Esophagus muscularis mucosa (tissue), 4 donors: ENCODE measurements at regions not wholly inside any gene's neighbourhood (a gene's known extent, or its start where the extent isn't known, plus 50 kb on each side); places are given as distances from the start of the nearest gene placed in this dataset.
"Not testable (repeated sequence)": the region's sequence is repeated elsewhere in the genome, so short reads cannot be mapped to it uniquely, and the experiment has no call there.

Experiments used
- DNase-seq: peaks from one replicate; pipeline ENCODE4 v3.0.0-alpha.2; 2017; ENCODE audit errors: extremely low spot score
- H3K27ac ChIP-seq, 4 donors: fragments of 200-600 bp; sonication (generic); replicated peaks in 1 of 4; 1 replicate in 3 of 4; 2 replicates in 1 of 4; pipeline ENCODE4 v1.5.1; 2016 to 2019; ENCODE audit warnings: mild to moderate bottlenecking in 1 of 4
- H3K27me3 ChIP-seq, 4 donors: fragments of 200-600 bp; sonication (generic); one replicate each; pipeline versions ENCODE4 v1.5.1 to v1.6.0; 2016 to 2019
- H3K36me3 ChIP-seq, 4 donors: fragments of 200-600 bp; sonication (generic); one replicate each; pipeline ENCODE4 v1.5.1; 2016 to 2019
- H3K4me1 ChIP-seq, 4 donors: fragments of 200-600 bp; sonication (generic); one replicate each; pipeline ENCODE4 v1.5.1; 2016 to 2019
- H3K4me3 ChIP-seq, 4 donors: fragments of 200-600 bp; sonication (generic); 1 replicate in 2 of 4; 2 replicates in 2 of 4; pipeline ENCODE4 v1.5.1; 2016 to 2019; ENCODE audit warnings: mild to moderate bottlenecking in 4 of 4, moderate library complexity in 1 of 4
- H3K9me3 ChIP-seq, 4 donors: fragments of 200-600 bp; sonication (generic); 1 replicate in 3 of 4; 2 replicates in 1 of 4; pipeline ENCODE4 v1.5.1; 2016 to 2019
- EP300 ChIP-seq: sonication (generic); formaldehyde crosslinking; IDR thresholded peaks from one replicate; pipeline ENCODE4 v1.6.1; 2017; ENCODE audit warnings: antibody characterized with exemption
- POLR2A ChIP-seq: fragments of 450-650 bp; IDR thresholded peaks from one replicate; pipeline ENCODE4 v1.6.1; 2017; ENCODE audit warnings: antibody characterized with exemption, moderate library complexity, mild to moderate bottlenecking, low read depth
- POLR2AphosphoS5 ChIP-seq, 2 donors: sonication (generic); formaldehyde crosslinking; IDR thresholded peaks; one replicate each; pipeline ENCODE4 v1.6.1; 2017; ENCODE audit warnings: antibody characterized with exemption in 2 of 2
- whole genome bisulfite sequencing: methylation state at CpG from one replicate; pipeline ENCODE4 v1.1.5; 2018; 5-methylcytosine and 5-hydroxymethylcytosine counted together
- intact Hi-C: fragments of 100-400 bp; cut with DNase I; formaldehyde crosslinking; loops from one replicate; pipeline ENCODE4 v1.15.1; 2023
- TF ChIP-seq, protein P1 (sequence below), 3 experiments: fragments of 200-600 bp in 2 of 3; fragments of 450-650 bp in 1 of 3; sonication (generic) in 2 of 3; IDR thresholded peaks; one replicate each; pipeline ENCODE4 v1.5.1; 2017 to 2019; ENCODE audit warnings: antibody characterized with exemption in 3 of 3, mild to moderate bottlenecking in 2 of 3, moderate library complexity in 1 of 3

GRCh38 chr2:192515937-192516336 lies 321.2 kb upstream of the TMEFF2 start:
- intact Hi-C loops: no loop called here
- no peak overlapping the region for H3K27ac ChIP-seq
- no peak for DNase-seq
- TF ChIP-seq EP300 (no peak), POLR2AphosphoS5 (IDR thresholded peaks at IDR 0.05) (no peak), POLR2A (no peak)
- TF ChIP-seq, protein P1, sequence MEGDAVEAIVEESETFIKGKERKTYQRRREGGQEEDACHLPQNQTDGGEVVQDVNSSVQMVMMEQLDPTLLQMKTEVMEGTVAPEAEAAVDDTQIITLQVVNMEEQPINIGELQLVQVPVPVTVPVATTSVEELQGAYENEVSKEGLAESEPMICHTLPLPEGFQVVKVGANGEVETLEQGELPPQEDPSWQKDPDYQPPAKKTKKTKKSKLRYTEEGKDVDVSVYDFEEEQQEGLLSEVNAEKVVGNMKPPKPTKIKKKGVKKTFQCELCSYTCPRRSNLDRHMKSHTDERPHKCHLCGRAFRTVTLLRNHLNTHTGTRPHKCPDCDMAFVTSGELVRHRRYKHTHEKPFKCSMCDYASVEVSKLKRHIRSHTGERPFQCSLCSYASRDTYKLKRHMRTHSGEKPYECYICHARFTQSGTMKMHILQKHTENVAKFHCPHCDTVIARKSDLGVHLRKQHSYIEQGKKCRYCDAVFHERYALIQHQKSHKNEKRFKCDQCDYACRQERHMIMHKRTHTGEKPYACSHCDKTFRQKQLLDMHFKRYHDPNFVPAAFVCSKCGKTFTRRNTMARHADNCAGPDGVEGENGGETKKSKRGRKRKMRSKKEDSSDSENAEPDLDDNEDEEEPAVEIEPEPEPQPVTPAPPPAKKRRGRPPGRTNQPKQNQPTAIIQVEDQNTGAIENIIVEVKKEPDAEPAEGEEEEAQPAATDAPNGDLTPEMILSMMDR (IDR thresholded peaks at IDR 0.05): no peak
- H3K27me3 ChIP-seq: no peaks in the 10 kb centered on the region
- no peaks in the 10 kb centered on the region for H3K36me3 ChIP-seq
- 88% methylated on average over 3 of the region's 3 CpGs for WGBS
- H3K9me3 ChIP-seq: no peaks in the 10 kb centered on the region
- H3K4me3 ChIP-seq: no peak overlapping the region
- no peaks in the 10 kb centered on the region for H3K4me1 ChIP-seq

DNA sequence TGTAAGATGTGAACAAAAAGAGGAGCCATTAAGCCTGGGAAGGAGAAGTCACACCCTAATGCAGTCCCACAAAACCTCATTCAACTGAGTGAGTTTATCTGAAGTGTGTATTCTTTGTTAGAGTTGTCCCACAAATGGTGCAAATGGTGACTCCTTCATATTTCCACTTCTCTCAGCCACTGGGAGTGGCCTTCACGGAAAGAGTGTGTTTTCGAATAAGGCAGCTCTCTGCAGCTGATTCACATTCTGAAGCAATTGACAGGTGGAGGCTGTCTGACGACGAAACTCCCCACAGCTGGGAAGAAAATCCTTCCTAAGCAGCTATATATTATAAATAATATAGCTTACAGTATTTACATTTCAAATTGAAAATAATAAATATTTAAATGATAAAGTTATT lies 318.8 kb upstream of the TMEFF2 start:
- Histone ChIP-seq H3K27me3 (no peaks in the 10 kb centered on the region), H3K36me3 (no peaks in the 10 kb centered on the region), H3K4me1 (no peaks in the 10 kb centered on the region), H3K27ac (no peak overlapping the region), H3K9me3 (no peaks in the 10 kb centered on the region), H3K4me3 (no peak overlapping the region)
- 49% methylated on average over 4 of the region's 4 CpGs for WGBS
- intact Hi-C loops: no loop called here
- DNase-seq: no peak
- TF ChIP-seq EP300: no peak
- TF ChIP-seq POLR2AphosphoS5 (IDR thresholded peaks at IDR 0.05): no peak
- TF ChIP-seq, protein P1 (IDR thresholded peaks at IDR 0.05): no peak
- no peak for TF ChIP-seq POLR2A

GRCh38 chr2:192507836-192508450 lies 313.2 kb upstream of the TMEFF2 start:
- H3K27ac ChIP-seq, H3K27me3 ChIP-seq, H3K9me3 ChIP-seq, intact Hi-C loops, DNase-seq, H3K4me3 ChIP-seq, H3K36me3 ChIP-seq, H3K4me1 ChIP-seq: not testable (repeated sequence)
- WGBS: 96% methylated on average over 28 of the region's 33 CpGs

DNA sequence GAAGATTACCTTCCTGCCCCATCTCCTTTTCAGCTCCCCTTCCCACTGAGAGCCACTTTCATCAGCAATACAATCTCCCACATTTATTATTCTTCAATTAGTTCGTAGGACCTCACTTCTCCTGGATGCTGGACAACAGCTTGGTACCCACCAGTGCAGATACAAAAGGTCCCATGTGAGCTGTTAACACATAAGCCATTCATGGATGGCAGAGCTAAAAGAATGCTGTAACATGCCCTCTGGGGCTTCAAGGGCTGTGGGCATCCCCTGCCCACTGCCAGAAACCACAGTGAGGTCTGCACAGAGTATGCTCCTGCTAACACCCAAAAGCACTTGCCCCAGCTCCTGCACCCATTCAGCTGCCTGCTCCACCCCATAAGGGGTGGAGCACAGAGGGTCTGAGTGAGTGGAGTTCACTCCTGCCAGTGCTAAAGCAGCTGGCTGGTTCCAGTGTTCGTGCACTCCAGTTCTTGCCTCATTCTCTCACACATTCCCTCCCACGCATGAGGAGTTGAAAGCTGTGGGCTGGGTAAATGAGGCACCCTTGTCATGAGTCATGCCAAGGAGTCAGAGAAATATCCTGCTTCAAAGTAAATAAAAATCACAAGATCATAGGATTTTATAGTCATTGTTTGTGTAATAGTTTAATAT lies 305.9 kb upstream of the TMEFF2 start:
- TF ChIP-seq POLR2AphosphoS5 (IDR thresholded peaks at IDR 0.05) (no peak), POLR2A (no peak)
- TF ChIP-seq, protein P1 (IDR thresholded peaks at IDR 0.05): no peak
- 59% methylated on average over 3 of the region's 3 CpGs for WGBS
- DNase-seq: no peak
- Histone ChIP-seq H3K27me3 (no peaks in the 10 kb centered on the region), H3K27ac (no peak overlapping the region), H3K9me3 (no peaks in the 10 kb centered on the region), H3K36me3 (no peaks in the 10 kb centered on the region), H3K4me3 (no peak overlapping the region), H3K4me1 (no peaks in the 10 kb centered on the region)
- intact Hi-C loops: no loop called here

DNA sequence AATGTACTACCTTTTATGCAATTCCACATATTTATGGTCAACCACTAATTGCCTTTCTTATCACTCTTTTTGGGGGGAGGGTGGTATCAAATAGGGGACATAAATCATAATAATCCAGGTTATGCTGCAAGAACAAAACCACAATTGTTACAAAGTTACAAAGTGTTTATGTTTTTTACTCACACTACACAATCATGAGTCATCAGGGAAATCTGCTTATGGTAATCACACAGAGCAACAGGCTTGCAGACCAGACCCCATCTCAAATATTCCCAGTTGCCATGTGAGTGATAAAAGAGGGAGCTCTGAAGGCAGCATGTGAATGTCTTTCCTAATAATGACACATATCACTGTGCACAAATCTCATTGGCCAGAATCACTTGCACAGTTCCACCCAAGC lies 304.7 kb upstream of the TMEFF2 start:
- Histone ChIP-seq H3K4me1 (no peaks in the 10 kb centered on the region), H3K4me3 (no peak overlapping the region), H3K27ac (no peak overlapping the region), H3K9me3 (no peaks in the 10 kb centered on the region), H3K36me3 (no peaks in the 10 kb centered on the region), H3K27me3 (no peaks in the 10 kb centered on the region)
- TF ChIP-seq EP300 (no peak), POLR2AphosphoS5 (IDR thresholded peaks at IDR 0.05) (no peak), POLR2A (no peak)
- TF ChIP-seq, protein P1 (IDR thresholded peaks at IDR 0.05): no peak
- intact Hi-C loops: no loop called here
- no peak for DNase-seq
